Superior temporal gyrus (tissue), 1 donor: ENCODE measurements at regions not wholly inside any gene's neighbourhood (a gene's known extent, or its start where the extent isn't known, plus 50 kb on each side); places are given as distances from the start of the nearest gene placed in this dataset.
A peak's percentile ranks its signal among the peaks of the same experiment; 100 is the strongest.
"Not testable (repeated sequence)": the region's sequence is repeated elsewhere in the genome, so short reads cannot be mapped to it uniquely, and the experiment has no call there.

Experiments
- DNase-seq: peaks from one replicate; pipeline ENCODE4 v3.0.0-alpha.2; 2016; ENCODE audit errors: extremely low spot score

DNA sequence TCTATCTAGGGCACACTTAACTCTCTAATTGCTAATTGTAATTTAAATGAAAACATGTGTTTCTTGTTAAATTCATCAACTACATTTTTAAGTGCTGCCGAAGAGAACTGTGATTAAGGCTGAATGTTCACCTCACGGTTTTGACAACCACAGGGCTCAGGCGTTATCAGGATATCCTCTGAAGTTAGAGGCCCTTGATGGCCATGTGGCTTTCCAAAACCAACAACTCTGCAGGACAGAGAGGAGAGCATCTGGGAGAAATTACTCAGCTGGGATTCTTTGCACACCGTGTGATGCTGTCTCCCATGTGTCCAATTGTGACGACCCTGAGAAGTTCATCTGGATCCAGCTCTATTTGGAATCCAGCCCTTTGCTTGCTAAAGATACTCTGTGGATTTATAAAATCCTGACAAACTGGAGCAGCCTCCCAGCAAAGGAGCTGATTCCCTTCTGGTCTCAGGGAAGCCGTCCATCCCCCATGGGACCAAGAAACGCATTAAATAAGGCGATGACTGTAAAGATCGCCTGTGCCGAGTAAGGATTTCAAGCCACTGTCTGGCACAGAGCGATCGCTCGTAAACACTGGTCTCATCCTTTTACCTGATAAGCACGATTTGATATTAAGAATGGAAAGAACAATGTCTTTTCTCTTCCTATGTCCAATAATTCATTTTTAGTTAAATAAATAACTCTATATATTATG is 401.1 kb downstream of the CD83 start:
- no peak for DNase-seq

DNA sequence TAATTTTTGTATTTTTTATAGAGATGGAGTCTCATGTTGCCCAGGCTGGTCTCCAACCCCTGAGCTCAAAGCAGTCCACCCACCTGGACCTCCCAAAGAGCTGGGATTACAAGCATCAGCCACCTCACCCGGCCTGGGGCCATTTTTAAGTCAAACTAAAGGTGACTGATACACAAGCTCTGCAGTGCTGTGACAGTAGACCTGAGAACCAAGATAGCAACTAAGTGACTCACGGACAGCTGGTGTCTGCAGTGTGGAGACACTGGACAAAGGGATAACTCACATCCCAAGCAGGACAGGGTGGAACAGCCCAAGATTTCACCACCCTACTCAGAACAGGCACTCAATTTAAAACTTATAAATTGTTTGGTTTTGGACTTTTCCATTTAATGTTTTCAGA is 402.5 kb downstream of the CD83 start:
- no peak for DNase-seq

DNA sequence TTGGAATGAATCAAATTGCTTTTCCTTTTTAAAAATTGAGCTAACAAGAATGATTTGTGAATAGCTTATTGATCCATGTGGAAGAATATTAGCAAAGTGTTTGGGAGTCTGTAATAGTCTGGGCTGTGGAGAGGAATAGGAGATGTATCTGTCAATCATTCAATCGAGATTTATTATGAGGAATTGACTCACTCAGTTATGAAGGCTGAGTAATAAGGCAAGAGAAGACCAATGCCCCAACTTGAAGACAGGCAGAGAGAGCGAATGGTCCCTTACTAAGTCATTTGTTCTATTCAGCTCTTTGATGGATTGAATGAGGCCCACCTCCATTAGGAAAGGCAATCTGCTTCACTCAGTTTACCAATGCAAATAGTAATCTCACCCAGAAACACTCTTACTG is 403.0 kb downstream of the CD83 start:
- no peak for DNase-seq

DNA sequence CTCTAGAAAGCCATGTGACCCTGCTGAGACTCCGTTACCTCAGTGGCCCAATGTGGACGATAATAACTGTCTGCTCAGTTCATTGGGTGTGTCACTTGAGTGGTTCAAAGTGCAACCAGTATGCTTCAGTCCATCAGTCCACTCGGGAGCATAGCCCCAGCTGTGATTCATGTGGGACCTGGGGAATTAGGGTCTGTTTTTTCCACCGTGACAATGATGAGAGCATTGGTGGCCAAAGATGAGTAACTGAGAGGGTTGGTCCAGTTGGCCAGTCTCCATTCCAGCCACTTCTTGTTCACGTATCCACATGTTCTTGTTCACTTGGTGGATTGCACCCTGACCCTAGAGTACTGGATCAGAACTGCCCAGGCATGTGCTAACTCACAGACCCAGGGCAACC is 403.6 kb downstream of the CD83 start:
- no peak for DNase-seq

DNA sequence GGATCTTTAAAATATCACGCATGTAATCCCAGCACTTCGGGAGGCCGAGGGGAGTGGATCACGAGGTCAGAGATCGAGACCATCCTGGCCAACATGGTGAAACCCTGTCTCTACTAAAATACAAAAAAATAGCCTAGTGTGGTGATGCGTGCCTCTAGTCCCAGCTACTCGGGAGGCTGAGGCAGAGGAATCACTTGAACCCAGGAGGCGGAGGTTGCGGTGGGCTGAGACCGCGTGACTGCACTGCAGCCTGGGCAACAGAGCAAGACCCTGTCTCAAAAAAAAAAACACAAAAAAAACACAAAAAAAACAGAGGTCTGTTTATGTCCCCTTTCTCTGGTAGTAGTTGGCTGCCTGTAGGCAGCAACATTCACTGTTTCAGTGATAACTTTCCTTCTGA is 404.3 kb downstream of the CD83 start:
- DNase-seq, result not testable (repeated sequence)

DNA sequence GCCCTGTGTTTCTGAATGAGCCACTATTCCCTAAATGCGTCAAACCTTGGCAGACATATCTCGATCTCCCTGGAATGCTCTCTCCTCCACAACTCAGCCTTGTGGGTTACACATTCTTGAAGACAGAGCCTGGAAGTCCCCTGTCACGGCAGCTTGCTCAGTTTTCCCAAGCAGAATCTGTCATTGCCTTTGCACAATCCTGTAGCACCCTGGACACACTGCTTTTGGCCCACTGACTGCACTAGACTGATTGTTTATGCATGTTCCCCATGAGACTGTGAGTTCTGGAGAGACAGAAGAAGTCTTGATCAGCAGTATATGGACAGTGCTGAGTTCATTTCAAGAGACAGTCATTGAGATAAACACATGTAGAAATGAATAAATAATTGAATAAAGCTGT is 406.7 kb downstream of the CD83 start:
- no peak for DNase-seq

DNA sequence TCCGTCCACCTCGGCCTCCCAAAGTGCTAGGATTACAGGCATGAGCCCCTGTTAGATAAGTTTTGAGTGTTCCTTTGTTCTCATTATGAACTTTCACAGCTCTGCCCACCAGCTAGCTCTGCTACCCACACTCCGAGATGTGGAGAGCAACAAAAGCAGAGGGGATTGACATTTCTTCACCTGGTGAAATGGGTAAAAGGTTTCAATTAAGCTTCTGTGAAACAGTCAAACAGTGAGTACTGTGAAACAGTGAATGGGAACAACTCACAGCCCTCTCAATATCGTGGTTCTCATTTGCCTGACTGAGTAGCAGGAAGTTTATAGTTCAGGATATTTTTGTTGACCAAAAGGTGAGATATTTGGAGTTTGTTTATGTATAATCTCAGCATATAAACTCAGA is 412.8 kb downstream of the CD83 start:
- no peak for DNase-seq

DNA sequence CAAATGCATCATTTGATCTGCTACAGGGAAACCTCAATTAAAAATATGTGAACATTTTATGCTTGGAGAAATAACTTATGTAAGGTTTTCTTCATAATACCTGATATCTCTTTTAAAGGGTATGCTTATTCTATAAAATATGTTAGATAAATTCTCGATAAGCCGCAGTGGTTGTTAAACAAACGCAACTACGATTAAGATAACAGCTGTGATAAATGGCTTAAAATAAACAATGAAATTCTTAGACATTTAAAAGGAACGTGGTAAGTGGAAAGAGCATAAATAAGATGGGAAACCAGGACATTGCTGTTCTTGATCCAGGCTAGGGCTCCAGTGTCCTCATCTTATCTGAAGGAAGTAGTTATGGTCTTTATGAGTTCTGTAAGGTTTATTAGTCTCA is 415.9 kb downstream of the CD83 start:
- no peak for DNase-seq

GRCh38 chr6:14537030-14537429 is 419.5 kb downstream of the CD83 start:
- DNase-seq, result no peak

DNA sequence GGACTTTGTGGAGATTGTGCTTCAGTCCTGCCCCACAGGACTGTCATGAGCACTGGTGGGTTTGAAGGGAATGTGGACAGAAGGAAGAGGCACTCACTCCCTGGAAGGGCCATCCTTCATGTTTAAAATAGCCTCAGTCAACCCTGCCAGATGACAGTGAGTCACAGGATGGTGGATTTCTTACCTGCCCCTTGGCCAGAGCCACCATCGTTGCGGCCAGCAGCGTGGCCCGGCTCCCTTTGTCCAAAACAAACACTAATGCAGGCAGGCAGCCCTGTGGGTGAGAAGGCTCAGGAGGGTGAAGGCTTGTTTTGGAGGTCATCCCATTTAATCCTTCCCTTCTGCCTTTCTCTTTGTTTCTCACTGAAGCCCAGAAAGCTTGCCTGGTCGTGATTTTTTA is 422.7 kb downstream of the CD83 start:
- DNase-seq, result no peak

DNA sequence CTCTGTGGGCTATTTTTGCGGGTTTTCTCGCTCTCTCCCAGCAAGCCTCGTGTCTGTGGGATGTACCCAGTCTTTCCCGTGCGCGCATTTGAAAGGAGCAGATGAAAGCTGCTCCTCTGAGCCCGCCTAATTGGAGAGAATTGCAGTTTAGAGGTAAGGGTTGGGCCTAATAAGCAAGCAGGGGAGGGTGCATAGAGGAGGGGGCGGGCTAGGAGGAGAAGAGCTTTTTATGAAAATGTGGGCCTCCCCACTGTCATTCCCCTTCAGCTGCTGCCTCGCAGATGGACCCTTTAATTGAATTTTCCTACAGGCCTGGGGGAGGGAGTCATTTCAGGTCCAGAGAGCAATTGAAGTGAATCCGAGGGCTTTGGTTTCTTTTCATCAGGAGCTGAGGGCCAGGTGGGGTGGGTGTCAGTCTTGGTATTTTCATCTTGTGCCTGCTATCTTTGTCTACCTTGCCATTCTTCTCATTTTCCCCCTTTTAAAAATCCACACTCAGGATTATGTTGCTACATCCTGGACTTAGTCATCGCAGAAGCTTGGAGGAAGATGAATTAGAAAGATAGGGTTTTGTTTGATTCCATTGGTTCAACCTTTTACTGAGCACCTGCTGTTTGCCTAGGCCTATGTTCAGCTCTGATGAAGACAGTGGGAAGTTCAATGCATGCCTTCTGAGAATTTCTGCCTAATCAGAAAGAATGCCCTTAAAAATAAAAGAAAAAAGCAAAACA is 423.4 kb downstream of the CD83 start:
- no peak for DNase-seq

DNA sequence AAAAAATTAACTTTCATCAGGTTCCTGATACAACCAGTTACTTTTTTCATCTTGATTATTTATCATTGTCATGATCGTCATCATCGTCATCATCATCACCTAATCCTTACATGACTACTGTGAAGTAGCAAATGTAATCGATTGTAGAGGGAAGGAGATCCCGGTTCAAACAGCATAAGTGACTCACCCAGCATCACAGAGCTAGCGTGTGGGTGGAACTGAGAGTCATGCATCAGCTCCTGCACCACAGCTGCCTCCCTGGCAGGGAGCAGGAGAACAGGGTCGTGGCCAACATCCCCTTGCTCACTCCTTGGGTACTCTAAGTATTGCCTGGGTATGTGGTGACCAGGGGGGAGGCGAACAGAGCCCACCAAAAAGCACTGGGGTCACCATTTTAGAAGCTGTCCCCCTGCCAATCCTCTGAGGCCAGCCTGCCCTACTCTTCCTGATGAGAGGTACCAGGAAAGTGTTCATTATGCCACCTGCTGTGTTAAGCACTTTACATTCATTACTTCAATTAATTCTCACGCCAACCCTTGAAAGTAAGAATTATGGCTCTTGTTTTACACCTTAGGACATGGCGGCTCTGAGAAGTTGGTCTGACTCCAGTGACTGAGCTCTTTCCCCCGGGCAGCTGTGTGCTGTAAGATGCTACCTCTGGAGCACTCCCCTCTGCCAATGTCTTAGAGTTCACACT is 425.2 kb downstream of the CD83 start:
- DNase-seq, result no peak

DNA sequence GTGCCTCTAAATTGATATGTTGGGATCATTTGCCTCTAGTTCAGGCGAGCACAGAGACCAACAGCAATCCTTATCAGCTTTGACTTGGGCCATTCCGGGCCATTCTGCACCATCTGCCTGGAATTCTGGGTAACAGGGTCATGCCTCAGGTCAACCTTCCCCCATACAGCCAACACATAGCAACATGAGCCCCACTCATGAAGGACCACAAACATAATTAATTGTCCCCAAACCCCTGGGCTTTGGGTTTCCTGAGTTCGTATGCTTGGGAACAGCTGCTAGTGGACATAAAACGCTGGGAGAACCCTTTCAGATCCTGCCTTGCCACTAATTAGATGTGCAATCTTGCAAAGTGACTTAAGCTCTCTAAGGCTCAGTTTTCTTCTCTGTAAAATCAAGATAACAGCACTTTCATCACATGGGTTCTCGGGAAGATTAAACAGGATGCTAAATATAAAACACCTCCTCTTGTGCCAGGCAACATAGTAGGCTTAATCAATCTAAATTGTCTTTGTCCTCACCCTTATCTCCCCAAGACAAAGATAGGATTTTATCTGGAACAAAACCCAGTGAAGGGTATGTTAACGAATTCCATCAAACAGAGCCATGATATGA is 426.5 kb downstream of the CD83 start:
- no peak for DNase-seq

- no peak for DNase-seq
These were observed 427.1 kb downstream of the CD83 start for GRCh38 chr6:14544666-14545065.

GRCh38 chr6:14545496-14545895 is 427.9 kb downstream of the CD83 start:
- DNase-seq, result no peak

- DNase-seq, result no peak
These were observed 428.5 kb downstream of the CD83 start for GRCh38 chr6:14546036-14546435.

GRCh38 chr6:14547284-14547998 is 429.9 kb downstream of the CD83 start:
- no peak for DNase-seq

DNA sequence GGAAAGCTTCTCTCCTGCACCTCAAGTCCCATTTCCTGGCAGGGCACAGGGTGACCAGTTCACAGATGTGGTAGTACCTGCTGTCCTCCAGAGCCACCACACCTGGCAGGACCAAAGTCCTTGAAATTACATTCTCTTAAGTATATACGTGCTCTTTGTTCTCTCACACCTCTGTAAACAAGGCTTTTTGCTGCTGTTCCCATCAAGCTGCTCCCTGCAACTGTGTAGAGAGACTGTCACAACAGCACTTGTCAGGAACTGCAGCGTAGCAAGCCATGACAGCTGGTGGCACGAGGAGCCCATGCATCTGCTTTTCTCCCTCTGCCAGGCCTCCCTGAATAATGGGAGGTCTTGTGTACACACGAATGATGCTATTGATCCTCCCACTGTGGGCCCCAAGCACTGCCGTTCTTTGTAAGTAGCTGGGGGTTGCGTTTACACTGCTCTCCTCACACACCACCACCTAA is 431.8 kb downstream of the CD83 start:
- DNase-seq, result peak; percentile 61

DNA sequence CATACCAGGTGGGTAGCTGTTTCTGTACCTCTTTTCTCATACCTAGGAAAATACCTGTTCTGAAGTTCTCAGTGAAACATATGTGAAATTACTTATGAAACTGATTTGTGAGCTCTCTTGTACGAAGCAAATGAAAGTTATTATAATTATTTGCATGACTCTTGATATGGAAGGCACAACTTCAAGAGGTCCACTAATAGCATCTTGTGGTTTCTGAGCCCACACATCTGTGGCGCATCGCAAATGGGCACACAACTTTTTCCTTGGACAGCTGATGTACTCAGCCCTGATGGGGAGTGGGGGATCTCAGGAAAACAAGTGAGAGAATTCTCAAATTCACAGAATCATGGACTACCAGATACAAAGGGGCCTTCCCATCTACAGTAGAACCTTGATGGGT is 432.3 kb downstream of the CD83 start:
- DNase-seq, result no peak

DNA sequence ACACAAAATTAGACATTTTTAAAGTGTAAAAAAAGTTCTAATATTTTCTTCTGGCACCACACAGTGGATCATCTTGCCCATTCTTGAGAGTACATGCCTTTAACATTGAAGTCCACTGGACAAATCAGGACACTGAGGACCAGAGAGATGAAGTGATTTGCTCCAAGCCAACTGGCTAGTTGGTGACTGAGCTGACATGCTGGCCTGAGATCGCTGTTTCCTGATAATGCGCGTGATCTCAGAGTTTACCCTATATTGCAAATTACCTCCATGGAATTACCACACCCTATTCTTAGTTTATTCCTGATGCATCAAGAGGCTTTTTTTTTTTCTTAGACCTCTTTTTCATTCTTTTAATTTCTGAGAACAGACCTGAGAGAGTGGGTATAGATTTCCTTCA is 432.8 kb downstream of the CD83 start:
- DNase-seq, result no peak

DNA sequence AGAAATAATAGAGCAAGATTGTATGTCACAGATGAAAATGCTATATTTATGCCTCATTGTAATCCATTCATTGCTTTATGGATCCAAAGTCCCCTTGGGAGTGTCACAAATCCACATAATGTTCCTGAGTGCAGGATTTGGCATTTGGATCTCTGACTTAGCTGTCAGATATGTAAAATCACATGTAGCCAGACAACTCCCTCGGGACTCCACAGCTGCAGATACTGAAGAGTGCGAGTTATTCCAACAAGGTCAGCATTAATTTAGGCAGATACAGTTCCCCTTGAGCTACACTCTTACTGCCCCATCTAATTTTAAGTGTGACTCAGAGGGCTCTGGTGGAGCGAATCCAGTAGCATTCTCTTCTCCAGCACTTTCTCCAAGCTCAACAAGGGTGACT is 433.2 kb downstream of the CD83 start:
- no peak for DNase-seq

- not testable (repeated sequence) for DNase-seq
These were observed 434.0 kb downstream of the CD83 start for GRCh38 chr6:14551601-14552000.
